CD14-positive monocyte (primary cell): ENCODE measurements at regions not wholly inside any gene's neighbourhood (a gene's known extent, or its start where the extent isn't known, plus 50 kb on each side); places are given as distances from the start of the nearest gene placed in this dataset.

Source experiments
- DNase-seq, 3 donors: peaks; one replicate each; pipeline ENCODE4 v3.0.0-alpha.2; 2011 to 2022
- H2AFZ ChIP-seq: 2 replicates; pipeline ENCODE4 v1.6.0; 2012; ENCODE audit warnings: mild to moderate bottlenecking, low read depth, low read length, inconsistent platforms; ENCODE audit not compliant: insufficient read depth, poor library complexity, severe bottlenecking
- H3K27ac ChIP-seq, 2 donors: 1 replicate in 1 of 2; 2 replicates in 1 of 2; pipeline ENCODE4 v1.5.1; 2012 to 2013; ENCODE audit warnings: low read length in 2 of 2, control low read depth in 1 of 2, inconsistent platforms in 1 of 2, low read depth in 1 of 2, mild to moderate bottlenecking in 1 of 2
- H3K27me3 ChIP-seq, 2 donors: one replicate each; pipeline versions ENCODE4 v1.6.0 to v1.6.1; 2011 to 2013; ENCODE audit warnings: low read length in 2 of 2; ENCODE audit not compliant: control insufficient read depth in 2 of 2, insufficient read depth in 2 of 2
- H3K36me3 ChIP-seq, 2 donors: replicated peaks in 1 of 2; 1 replicate in 1 of 2; 2 replicates in 1 of 2; pipeline versions ENCODE4 v1.5.1 to v1.6.1; 2012 to 2013; ENCODE audit warnings: low read length in 2 of 2, control low read depth in 1 of 2, inconsistent platforms in 1 of 2, mild to moderate bottlenecking in 1 of 2; ENCODE audit not compliant: insufficient read depth in 2 of 2, control insufficient read depth in 1 of 2
- H3K4me1 ChIP-seq, 2 donors: 1 replicate in 1 of 2; 2 replicates in 1 of 2; pipeline versions ENCODE4 v1.5.1 to v1.6.1; 2012 to 2013; ENCODE audit warnings: low read length in 2 of 2, control low read depth in 1 of 2, inconsistent platforms in 1 of 2, mild to moderate bottlenecking in 1 of 2, moderate library complexity in 1 of 2; ENCODE audit not compliant: insufficient read depth in 2 of 2, control insufficient read depth in 1 of 2
- H3K4me2 ChIP-seq: replicated peaks from 2 replicates; pipeline ENCODE3; 2012; ENCODE audit warnings: low read length, moderate library complexity, mild to moderate bottlenecking; ENCODE audit not compliant: poor library complexity, severe bottlenecking; ENCODE audit errors: extremely low read depth
- H3K4me3 ChIP-seq, 3 experiments: fragments of 200-600 bp in 1 of 3; sonication (generic) in 1 of 3; replicated peaks in 1 of 3; 1 replicate in 2 of 3; 2 replicates in 1 of 3; pipeline ENCODE4 v1.5.1; 2011 to 2013; ENCODE audit warnings: low read length in 3 of 3, mild to moderate bottlenecking in 3 of 3, control low read depth in 2 of 3, low read depth in 2 of 3, inconsistent platforms in 1 of 3, moderate library complexity in 1 of 3
- H3K79me2 ChIP-seq: 2 replicates; pipeline ENCODE4 v1.6.0; 2012; ENCODE audit warnings: mild to moderate bottlenecking, control low read depth, inconsistent platforms, low read length, moderate library complexity; ENCODE audit not compliant: insufficient read depth
- H3K9ac ChIP-seq: 2 replicates; pipeline ENCODE4 v1.6.0; 2017; ENCODE audit warnings: low read length, mild to moderate bottlenecking; ENCODE audit not compliant: insufficient read depth, poor library complexity, severe bottlenecking
- H3K9me3 ChIP-seq, 2 donors: replicated peaks in 1 of 2; 1 replicate in 1 of 2; 2 replicates in 1 of 2; pipeline versions ENCODE4 v1.5.1 to v1.6.1; 2012 to 2013; ENCODE audit warnings: low read length in 2 of 2, control low read depth in 1 of 2; ENCODE audit not compliant: control insufficient read depth in 1 of 2, insufficient read depth in 1 of 2
- H4K20me1 ChIP-seq: 2 replicates; pipeline ENCODE4 v1.6.0; 2012; ENCODE audit warnings: mild to moderate bottlenecking, low read length, control low read depth, moderate library complexity; ENCODE audit not compliant: insufficient read depth
- H3K27ac Mint-ChIP-seq, 7 donors: one replicate each; pipeline ENCODE4 v1.8.0; 2020; ENCODE audit warnings: mild to moderate bottlenecking in 7 of 7, mixed read lengths in 7 of 7, moderate library complexity in 6 of 7, inconsistent platforms in 2 of 7
- H3K27me3 Mint-ChIP-seq, 3 donors: one replicate each; pipeline ENCODE4 v1.8.0; 2021 to 2022; ENCODE audit warnings: low read depth in 3 of 3, mild to moderate bottlenecking in 3 of 3, mixed read lengths in 3 of 3, moderate library complexity in 3 of 3, inconsistent platforms in 1 of 3
- H3K36me3 Mint-ChIP-seq, 2 donors: one replicate each; pipeline ENCODE4 v1.8.0; 2020; ENCODE audit warnings: mixed read lengths in 2 of 2, inconsistent platforms in 1 of 2, mild to moderate bottlenecking in 1 of 2
- H3K4me1 Mint-ChIP-seq: one replicate; pipeline ENCODE4 v1.8.0; 2020; ENCODE audit warnings: mild to moderate bottlenecking, mixed read lengths
- H3K4me3 Mint-ChIP-seq, 2 donors: one replicate each; pipeline ENCODE4 v1.8.0; 2020; ENCODE audit warnings: mild to moderate bottlenecking in 2 of 2, mixed read lengths in 2 of 2, moderate library complexity in 1 of 2
- H3K9me3 Mint-ChIP-seq, 7 donors: one replicate each; pipeline ENCODE4 v1.8.0; 2020 to 2022; ENCODE audit warnings: mixed read lengths in 7 of 7, mild to moderate bottlenecking in 6 of 7, moderate library complexity in 6 of 7, inconsistent platforms in 2 of 7
- WGBS: methylation state at CpG from one replicate; pipeline ENCODE4 v1.1.5; 2013; ENCODE audit warnings: missing lambda C conversion rate; ENCODE audit not compliant: insufficient coverage; 5-methylcytosine and 5-hydroxymethylcytosine counted together
- intact Hi-C, 2 donors: fragments of 100-400 bp; cut with micrococcal nuclease; formaldehyde crosslinking; loops; one replicate each; pipeline versions ENCODE4 v1.15.0 to v1.15.1; 2023
- TF ChIP-seq, protein P1 (sequence below): fragments of 200-600 bp; IDR thresholded peaks from one replicate; pipeline ENCODE4 v1.8.0; 2022; ENCODE audit warnings: antibody characterized with exemption, mild to moderate bottlenecking

GRCh38 chr1:74858136-74858535 is 125.2 kb downstream of the TYW3 start:
- no peaks in the 10 kb centered on the region for H3K4me1 Mint-ChIP-seq
- TF ChIP-seq, protein P1, sequence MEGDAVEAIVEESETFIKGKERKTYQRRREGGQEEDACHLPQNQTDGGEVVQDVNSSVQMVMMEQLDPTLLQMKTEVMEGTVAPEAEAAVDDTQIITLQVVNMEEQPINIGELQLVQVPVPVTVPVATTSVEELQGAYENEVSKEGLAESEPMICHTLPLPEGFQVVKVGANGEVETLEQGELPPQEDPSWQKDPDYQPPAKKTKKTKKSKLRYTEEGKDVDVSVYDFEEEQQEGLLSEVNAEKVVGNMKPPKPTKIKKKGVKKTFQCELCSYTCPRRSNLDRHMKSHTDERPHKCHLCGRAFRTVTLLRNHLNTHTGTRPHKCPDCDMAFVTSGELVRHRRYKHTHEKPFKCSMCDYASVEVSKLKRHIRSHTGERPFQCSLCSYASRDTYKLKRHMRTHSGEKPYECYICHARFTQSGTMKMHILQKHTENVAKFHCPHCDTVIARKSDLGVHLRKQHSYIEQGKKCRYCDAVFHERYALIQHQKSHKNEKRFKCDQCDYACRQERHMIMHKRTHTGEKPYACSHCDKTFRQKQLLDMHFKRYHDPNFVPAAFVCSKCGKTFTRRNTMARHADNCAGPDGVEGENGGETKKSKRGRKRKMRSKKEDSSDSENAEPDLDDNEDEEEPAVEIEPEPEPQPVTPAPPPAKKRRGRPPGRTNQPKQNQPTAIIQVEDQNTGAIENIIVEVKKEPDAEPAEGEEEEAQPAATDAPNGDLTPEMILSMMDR: no peak
- no peaks in the 10 kb centered on the region for H3K27me3 ChIP-seq
- H3K9ac ChIP-seq: no peak overlapping the region
- H3K79me2 ChIP-seq: no peaks in the 10 kb centered on the region
- no peak overlapping the region for H3K4me2 ChIP-seq
- H3K4me3 ChIP-seq: no peak overlapping the region
- DNase-seq: no peak
- H3K27me3 Mint-ChIP-seq: no peaks in the 10 kb centered on the region
- no peaks in the 10 kb centered on the region for H3K4me1 ChIP-seq
- no peaks in the 10 kb centered on the region for H3K36me3 Mint-ChIP-seq
- 76% methylated on average over 5 of the region's 5 CpGs for WGBS
- no peak overlapping the region for H3K4me3 Mint-ChIP-seq
- no peak overlapping the region for H2AFZ ChIP-seq
- H3K36me3 ChIP-seq: no peaks in the 10 kb centered on the region
- H3K27ac ChIP-seq: no peak overlapping the region
- intact Hi-C loops: no loop called here
- no peaks in the 10 kb centered on the region for H4K20me1 ChIP-seq
- H3K9me3 Mint-ChIP-seq: peaks cover 4 to 9% (median 7%) of the 10 kb centered on the region in 7 donors
- H3K27ac Mint-ChIP-seq: no peak overlapping the region
- H3K9me3 ChIP-seq: peaks cover 17 to 19% of the 10 kb centered on the region in 2 donors

- Histone ChIP-seq H4K20me1 (no peaks in the 10 kb centered on the region), H3K4me2 (no peak overlapping the region), H3K9ac (no peak overlapping the region), H3K27ac (no peak overlapping the region), H3K4me3 (no peak overlapping the region), H3K79me2 (no peaks in the 10 kb centered on the region), H3K9me3 (peaks cover 19 to 23% of the 10 kb centered on the region in 2 donors), H3K36me3 (no peaks in the 10 kb centered on the region), H2AFZ (no peak overlapping the region), H3K4me1 (no peaks in the 10 kb centered on the region), H3K27me3 (no peaks in the 10 kb centered on the region)
- Mint-ChIP-seq H3K27me3 (no peaks in the 10 kb centered on the region), H3K4me1 (no peaks in the 10 kb centered on the region), H3K36me3 (no peaks in the 10 kb centered on the region), H3K4me3 (no peak overlapping the region), H3K27ac (no peak overlapping the region), H3K9me3 (peaks cover 8 to 22% (median 14%) of the 10 kb centered on the region in 7 donors)
- no peak for DNase-seq
- TF ChIP-seq, protein P1: no peak
- WGBS: 100% methylated on average over 1 of the region's 1 CpG
- intact Hi-C loops: no loop called here
Measured at GRCh38 chr1:74861867-74862266, 128.9 kb downstream of the TYW3 start.
